GM18873 (cell line): ENCODE measurements at regions not wholly inside any gene's neighbourhood (a gene's known extent, or its start where the extent isn't known, plus 50 kb on each side); places are given as distances from the start of the nearest gene placed in this dataset.

ENCODE experiments used
- ATAC-seq: cut with Tn5 transposase; IDR thresholded peaks from one replicate; pipeline ENCODE4 v1.9.1; 2021; ENCODE audit warnings: mild to moderate bottlenecking, moderate library complexity, moderate number of reproducible peaks; ENCODE audit not compliant: unreplicated experiment, low FRiP score

DNA sequence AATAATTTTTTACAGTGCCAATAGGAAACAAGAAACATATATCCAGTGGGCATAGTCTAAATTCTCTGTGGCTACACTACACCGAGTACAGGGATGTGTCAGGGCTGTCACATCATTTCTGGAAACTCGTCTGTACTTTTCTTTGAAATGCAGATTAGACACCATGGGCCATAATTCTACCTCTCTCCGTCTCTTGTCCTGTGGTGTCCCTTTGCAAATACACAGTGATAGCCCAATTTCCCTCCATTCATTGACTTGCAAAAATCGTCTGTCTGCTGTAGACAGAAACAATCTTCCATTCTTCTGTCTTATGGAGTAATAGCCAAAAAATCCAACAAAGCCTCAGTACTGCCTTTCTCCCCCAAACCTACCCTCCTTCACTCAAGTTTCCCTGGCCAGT, 487.1 kb upstream of the ANO3 start:
- no peak for ATAC-seq

DNA sequence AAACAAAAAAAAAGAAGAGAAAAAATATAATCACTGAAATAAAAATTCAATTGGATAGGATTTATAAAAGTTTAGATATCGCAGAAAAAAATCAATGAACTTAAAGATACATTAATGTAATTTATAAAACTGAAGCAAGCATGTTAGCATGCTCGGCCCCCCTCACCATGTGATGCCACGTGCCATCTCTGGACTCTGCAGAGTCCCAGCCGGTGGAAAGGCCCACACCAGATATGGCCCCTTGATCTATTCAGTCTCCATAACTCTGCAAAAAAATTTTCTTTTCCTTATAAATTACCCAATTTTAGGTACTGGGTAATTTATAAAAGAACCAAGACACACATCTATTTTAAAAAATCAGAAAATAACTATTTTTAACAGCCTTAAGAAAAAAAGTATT, 476.0 kb upstream of the ANO3 start:
- ATAC-seq, result no peak

DNA sequence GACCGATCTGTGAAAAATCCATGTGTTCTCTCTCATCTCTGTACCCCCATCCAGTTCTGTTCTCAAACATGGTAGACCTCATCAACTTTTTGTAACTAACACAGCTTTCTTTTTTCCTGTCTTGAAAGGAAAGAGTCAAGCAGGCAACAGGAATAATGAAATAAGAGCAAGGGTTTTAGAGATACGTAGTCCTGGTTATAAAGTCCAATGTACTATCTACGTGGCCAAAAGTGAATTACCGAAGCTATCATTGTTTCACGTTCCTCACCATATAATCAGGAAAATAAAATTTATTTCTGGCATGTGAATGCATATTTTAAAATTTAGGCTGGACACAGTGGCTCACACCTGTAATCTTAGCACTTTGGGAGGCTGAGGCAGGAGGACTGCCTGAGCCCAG, 472.2 kb upstream of the ANO3 start:
- no peak for ATAC-seq

DNA sequence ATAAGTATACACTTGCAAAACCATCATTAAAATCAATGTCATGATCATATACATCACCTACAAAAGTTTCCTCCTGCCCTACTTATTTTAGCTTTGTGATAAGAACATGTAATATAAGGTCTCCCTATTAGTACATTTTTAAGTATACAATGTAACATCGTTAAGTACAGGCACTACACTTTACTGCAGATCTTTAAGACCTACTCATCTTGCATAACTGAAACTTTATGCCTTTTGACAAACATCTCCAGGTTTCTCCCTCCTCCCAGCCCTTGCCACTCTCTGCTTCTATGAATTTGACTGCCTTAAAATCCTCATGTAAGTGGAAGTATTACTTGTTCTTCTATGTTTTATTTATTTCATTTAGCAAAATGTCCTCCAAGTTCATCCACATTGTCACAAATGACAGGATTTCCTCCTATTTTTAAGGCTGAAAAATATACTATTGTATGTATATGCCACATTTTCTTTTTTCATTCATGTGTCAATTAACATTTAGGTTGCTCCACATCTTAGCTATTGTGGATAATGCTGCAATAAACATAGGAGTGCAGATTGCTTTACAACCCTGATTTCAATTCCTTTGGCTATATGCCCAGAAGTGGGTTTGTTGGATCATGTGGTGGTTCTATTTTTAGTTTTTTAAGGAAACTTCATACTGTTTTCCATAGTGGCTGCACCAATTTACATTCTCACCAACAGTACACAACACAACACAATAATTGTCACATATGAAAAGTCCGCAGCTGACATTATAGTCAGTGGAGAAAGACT, 471.1 kb upstream of the ANO3 start:
- ATAC-seq, result no peak

DNA sequence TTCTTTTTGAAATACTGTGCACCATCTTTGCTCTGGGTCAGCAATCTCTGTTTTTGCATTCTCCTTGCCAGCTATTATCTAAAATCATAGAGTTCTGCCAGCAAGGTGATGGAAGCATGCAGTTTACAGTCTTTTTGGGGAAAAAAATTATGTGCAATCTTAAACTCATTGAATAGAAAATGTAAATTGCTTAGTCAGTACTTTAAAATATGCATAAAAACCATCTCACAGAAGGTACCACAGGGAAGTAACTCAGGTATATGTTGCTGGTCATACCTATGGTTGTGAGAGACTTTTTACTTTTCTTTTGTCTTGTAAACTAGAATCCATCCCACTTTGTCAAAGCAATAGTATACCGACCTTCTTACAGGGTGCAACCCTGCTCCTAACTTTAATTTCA, 469.8 kb upstream of the ANO3 start:
- no peak for ATAC-seq

DNA sequence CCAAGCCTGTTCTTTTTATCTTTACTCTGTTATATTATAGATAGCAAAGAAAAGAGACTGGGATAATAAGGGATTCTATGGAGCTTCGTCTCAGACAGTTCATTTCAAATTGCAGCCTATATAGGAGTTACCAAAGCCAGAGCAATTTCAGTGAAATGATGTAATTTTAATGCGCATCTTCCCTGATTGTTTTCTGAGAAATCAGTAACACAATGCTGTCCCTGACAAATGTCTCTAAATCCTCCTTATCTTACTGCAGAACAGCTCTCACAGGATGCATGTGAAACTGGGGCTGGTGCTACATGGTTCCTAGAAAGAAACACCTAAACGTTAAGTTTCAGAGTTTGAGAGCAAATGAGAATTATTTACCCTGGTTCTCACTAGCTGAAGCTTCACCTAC, 467.9 kb upstream of the ANO3 start:
- no peak for ATAC-seq

DNA sequence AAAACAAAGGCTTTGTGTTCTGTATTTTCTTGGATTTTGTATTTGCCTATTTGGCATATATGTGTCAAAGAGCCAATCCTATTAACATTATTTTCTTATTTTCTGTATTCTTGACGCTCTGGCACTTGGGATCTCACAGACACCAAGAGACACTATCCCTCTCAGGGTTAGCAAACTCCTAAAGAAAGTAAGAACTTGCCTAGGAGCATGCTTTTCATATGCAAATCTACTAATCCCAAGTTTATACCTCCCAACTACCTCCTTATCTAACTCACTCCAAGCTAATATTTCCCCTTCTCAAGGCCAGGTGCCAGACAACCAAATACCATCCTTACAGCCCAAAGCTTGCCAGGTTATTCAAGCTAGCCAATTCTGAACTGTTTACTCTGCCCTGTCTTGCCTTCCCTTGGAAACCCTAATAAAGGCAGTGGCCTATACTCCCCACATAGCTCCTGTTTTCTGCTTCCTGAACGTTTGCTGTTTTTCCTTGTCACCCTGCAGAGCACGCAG, 455.4 kb upstream of the ANO3 start:
- ATAC-seq, result no peak

DNA sequence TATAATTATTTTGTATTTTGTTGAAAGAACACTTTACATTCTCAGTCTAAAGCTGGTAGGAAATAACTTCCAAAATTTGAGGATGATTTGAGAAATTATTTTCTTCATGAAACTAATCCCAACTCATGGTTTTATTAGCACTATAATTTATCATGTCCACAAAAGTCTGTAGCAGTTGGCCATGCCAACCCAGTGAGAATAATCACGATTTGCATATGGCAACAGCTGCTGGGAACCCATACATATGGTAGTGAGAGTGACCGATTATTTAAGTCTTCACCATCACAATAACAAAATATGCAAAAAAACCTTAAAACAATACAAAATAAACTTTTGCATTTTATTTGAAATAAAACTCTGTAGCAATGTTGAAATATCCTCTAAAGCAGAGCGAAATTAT, 445.9 kb upstream of the ANO3 start:
- no peak for ATAC-seq

DNA sequence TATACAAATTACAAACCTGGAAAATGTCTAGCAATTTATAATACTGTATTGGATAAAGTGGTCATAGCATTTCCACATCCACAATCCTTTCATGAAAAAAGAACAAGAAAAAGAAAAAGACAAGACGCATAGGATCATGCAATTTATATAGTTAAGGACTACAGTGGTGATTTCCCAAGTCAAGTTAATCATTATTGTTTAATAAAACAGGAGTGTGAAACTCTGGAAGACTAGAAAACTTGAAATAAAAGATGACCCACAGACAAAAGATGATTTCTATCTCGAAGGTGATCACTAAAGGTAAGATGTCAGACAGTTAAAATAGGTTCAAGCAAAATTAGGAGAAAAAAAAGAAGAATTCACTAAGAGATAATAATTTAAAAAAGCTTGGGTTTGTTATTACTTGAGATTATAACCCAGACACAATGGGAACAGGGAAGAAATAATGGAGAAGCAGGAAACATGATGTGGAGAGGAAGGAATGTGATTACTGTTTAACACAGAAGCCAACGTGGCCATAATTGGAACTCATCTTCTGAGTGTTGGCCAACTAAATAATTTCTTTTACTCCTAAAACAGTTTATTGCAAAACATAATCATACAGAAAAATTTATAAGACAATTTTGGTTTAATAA, 441.2 kb upstream of the ANO3 start:
- no peak for ATAC-seq

DNA sequence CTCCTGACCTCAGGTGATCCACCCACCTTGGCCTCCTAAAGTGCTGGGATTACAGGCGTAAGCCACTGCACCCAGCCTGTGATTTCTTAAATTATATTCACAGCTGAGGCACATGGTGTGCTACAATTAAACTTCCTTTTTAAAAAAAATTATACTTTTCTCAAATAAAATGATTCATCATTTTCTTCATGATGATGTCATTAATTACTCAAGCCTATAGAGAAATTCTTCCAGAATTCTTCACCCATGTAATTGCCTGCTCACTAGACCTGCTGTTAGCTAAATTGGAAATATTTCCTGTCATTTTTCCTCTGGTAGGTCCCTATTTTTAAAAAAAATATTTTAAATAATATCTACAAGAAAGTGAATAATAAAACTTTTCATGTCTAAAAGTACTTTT, 440.0 kb upstream of the ANO3 start:
- no peak for ATAC-seq

DNA sequence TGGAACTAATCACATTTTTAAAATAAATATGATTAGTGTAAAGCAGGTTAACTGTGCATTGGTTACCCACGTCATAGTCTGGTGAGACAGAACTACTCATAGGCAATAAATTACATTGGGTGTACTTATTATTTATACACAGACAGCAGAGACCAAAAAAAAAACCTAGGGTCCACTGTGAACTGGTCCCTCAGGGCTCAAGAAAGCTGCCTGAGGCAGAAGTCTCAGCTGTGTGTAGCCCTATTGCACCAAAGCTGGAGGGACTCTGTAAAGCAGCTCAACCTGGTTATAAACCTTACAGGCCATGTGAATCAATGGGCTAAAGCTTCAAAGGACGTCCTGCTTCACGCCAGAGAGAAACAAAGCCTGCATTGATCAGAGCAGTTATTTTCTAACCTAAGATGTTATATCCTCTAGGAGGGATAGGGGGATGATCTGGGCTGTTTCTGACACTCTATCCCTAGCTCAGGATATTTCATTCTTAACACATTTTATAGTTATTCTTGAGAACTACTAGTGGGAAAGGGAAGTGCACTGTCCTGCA, 432.2 kb upstream of the ANO3 start:
- ATAC-seq, result no peak

DNA sequence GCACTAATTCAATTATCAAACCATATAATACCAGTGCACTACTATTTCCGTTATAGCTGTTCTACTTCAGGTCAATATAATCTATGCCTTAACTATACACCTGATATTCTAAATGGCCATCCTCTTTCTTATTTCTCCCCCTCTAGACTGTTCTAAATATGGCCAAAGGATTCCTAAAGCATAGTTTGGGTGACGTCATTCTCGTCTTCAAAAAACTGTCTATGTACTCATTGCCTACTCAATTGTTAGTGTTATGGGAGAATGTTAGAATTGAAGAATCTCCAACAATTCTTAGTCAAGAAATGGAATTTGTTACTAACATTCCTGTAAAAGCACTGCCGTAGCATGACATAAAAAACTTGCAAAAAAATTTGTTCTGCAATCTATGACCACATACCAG, 431.1 kb upstream of the ANO3 start:
- no peak for ATAC-seq

DNA sequence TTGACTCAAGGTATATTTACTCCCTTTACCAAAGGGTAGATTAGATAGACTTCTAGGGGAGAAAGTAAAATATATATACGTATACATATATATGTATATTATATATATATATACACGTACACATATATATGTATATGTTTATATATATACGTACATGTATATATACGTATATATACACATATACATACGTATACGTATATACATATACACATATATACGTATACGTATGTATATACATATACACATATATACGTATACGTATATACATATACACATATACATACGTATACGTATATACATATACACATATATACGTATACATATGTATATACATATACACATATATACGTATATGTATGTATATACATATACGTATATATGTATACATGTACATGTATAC, 430.5 kb upstream of the ANO3 start:
- no peak for ATAC-seq

DNA sequence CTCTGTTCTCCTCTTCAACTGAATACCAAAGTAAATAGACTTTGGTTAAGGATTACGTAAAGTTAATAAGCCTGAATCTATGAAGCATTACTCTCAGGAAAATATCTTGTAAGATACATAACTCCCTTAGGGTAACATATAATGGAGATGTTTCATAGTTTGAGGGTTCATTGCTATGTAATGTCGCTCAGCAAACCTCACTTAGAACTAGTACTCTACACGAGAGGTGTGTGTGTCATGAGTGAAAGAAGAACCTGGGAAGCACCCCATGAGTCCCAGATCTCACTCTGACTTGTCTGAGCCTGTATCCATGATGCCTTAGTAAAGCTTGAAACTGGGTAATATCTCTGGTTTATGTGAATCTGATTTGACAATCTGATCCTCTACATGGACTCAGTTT, 429.5 kb upstream of the ANO3 start:
- no peak for ATAC-seq

DNA sequence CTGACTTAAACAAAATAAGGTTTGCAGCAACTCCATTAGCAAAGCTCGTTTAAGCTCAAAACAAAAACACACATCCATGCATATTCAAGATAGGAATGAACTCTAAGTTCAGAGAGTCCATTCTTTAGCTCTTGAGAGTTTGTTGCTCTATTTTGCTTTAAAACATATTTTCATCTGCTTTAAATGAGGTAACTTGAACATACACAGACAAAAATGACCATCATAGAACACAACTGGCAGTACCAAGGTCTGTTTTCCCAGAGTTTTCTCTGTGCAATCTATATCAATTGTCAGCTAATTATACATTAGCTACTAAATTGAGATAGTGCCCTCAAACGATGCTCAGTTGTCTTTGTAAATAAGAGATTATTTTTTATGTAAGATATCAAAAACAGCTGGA, 423.2 kb upstream of the ANO3 start:
- no peak for ATAC-seq

DNA sequence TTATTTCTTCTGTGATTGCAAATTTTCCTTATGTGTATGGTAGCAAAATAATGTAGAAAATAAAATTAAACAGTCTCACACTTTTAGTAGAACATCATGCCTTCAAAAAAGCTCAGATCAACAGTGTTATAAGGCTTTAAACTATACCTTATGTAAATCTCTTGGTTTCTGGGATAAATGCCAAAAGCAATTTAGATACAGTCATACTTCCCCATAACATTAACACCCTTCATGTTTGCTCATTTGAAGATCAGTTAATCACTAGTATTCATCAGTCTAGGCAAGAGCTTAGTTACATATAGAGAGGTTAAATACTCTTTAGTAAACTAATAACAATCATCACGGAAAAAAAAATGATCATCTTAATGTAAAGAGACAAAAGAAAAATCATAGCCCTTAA, 421.8 kb upstream of the ANO3 start:
- ATAC-seq, result no peak

DNA sequence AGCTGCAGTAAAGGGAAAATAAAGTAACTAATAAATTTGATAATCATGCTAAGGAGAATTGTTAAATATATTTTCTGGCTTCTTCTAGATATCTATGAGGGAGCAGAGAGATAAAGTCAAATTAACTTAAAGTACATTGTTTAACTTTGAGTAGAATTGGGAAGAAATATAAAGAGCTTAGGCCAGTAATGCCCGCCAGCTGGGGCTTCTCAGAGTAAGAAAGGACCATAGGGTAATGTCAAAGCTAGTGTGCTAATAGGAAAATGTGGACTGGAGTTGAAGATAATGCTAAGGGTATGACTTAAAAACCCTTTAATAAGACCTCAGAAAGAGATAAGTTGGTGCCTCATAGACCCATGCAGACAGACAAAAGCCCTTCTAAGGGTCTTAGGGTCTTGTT, 411.6 kb upstream of the ANO3 start:
- no peak for ATAC-seq

DNA sequence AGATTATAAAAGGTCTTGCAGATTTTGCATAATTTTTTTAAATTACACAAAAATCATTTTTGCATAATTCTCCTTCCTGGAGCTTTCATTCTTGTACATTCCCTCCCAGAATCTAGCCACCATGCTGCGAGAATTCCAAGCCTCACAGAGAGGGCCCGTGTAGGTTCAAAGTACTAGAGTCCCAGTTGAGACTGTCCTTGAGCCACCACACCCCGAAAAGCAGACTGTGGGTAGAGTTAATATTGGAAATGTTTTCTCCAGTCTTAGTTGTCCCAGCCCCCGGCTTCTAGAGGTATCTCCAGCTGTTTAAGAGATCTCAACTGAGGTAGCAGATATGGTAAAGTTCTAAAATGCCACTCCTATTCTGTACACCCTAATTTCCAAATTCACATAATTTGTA, 407.3 kb upstream of the ANO3 start:
- no peak for ATAC-seq

DNA sequence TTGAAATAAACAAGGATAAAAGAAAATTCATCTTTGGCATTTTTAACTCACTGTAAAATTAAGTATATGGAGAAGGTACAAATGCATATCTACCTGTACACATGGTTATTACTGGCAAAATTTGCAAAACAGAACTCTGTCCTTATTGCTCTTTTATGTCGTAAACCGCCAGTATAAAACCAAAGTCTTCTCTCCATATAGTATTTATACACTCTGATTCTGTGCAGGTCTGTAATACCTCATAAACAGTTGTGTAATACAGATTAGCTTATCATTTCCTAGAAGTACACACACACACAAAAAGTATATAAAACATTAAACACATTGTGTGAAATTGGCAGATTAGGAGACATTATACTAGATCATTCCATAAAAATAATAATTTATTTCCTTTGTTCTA, 406.6 kb upstream of the ANO3 start:
- no peak for ATAC-seq

DNA sequence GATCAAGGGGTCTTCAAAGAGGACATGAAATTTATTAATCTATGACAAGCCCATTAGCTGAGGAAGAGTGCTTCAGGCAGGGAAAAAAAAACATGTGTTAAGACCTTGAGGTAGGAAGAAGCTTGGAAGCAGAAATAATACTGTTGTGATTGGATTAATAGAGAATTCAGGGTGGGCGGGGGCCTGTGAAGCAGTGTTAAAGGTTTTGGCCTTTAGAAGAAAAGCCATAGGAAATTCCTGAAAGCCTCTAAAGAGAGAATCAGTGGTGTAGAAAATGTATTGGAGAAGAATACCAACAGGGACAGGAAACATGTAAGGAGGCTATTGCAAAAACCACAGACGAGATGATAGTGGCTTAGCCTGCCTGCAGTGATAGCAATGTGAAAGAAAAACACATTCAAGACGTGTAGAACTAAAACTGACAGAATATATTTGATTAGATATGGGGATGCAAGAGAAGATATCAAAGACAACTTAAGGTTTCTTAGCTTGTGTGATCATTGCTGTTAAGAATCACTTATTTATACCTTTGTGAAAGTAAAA, 404.4 kb upstream of the ANO3 start:
- no peak for ATAC-seq

DNA sequence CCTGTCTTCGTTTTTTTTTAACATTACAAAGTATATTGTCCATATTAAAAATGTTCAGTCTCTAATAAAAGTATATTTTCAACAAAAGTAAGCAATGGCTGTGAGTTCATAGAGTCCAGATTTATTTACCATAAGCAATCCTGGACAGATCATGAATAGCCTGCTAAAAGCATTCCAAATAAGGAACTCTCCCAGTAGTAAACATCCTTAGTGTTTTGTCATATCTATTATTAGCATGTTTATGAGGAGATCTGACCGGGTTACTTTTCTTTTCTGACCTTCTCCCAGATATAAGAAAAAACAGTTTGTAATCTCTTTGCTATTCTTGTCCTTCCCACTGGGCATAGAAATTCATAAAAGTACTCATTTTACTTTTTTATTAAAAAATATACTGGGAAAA, 403.9 kb upstream of the ANO3 start:
- no peak for ATAC-seq

DNA sequence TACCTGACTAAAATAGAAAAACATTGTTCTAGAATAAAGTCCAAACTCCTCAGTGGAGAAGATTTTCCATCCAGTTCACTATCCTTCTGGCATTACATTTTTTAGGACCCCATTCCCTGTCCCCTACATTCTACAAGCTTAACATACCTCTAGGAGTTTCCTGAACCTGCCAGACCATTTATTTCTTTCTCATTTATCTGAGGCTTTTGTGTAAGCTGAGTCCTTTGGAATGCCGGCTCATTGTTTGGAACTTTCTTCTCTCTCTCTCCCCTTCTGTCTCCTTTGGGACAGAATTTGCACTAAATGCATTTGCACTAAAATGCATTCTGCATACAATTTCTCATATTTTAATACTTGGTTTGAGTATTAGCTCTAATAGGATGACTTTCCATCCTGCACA, 393.0 kb upstream of the ANO3 start:
- no peak for ATAC-seq
